Activated CD8-positive, alpha-beta memory T cell treated with anti-CD3 and anti-CD28 coated beads, Interleukin-2, amount 50 U/mL, for 4 hours (primary cell): ENCODE measurements at regions not wholly inside any gene's neighbourhood (a gene's known extent, or its start where the extent isn't known, plus 50 kb on each side); places are given as distances from the start of the nearest gene placed in this dataset.
"Not testable (repeated sequence)": the region's sequence is repeated elsewhere in the genome, so short reads cannot be mapped to it uniquely, and the experiment has no call there.

Experiments used
- DNase-seq: peaks from one replicate; pipeline ENCODE4 v3.0.0-alpha.2; 2020

DNA sequence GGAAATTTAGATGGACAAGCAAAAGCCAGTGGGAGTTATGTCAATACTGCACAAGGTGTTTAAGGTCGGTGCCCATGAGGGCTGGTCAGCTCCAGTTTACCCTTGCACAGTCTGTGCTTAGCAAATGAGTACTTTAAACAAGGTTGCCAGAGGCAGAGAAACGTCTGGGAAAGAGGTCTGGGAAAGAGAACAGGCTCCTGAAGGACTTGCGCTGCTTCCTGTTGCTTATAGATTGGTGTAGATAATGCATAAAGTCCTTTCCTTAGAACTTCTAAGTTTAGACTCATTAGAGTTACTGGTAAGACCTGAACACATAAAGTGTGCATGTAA lies 162.6 kb upstream of the P2RY1 start:
- DNase-seq: no peak

GRCh38 chr3:152676810-152677379 lies 158.0 kb upstream of the P2RY1 start:
- DNase-seq: no peak

DNA sequence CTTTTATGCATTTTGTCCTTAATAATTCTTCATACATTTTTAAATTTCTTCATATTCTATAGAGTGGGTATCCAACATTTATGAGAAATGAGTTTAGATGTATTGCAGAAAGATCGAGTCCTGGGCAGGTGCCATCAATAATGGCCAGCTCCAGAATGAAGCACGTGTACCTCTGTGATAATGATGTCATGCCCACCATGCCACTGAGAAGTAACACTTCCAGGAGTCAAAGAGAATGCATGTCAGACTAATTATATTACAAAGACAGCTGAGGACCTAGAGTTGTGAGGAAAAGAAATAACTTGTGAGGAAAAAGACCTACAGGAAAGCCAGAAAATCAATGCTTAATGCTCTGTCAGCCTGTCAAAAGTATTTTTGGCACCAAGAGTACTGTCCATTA lies 157.4 kb upstream of the P2RY1 start:
- DNase-seq: no peak

DNA sequence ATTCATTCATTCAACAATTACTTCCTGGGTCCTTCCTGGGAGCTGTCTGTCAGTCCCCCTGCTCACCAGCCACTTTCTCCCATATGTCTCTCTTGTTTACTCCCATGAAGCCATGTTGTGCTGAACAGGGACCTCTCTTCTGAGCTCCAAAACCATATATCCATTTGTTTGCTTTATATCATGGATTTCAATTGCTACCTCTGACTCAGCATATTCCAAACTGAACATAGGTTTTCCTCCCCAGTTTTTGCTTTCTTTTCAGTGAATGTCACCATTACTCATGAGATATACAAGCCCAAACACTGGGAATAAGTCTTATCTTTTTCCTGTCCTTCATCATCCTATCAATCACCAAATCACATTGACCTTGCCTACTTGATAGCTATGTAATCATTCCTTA lies 152.5 kb upstream of the P2RY1 start:
- no peak for DNase-seq

DNA sequence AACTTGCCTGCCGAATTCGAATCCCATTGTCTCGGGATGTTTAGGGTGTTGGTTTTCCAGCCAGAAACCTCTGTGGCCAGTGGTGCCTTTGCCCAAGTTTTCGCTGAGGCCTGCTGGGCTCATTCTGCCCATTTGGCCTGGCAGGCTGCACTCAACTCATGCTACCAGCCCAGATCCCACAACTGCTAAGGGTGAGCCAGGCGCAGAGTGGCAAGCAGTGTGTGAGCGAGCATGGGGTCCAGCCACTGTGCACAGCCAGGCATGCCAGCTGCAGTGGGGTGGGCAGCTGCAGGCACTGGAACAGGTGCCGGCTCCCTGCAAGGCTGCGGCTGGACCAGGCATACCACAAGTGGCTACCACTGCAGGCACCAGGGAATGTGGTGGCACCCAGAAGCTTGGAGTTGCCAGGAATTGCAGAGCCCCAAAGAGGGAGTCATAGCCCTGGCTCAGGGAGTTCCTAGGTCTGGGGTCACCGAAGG lies 151.4 kb upstream of the P2RY1 start:
- DNase-seq: no peak

GRCh38 chr3:152684279-152684678 lies 150.7 kb upstream of the P2RY1 start:
- no peak for DNase-seq

- DNase-seq: no peak
These were observed 146.6 kb upstream of the P2RY1 start for GRCh38 chr3:152688313-152688712.

GRCh38 chr3:152692326-152692725 lies 142.6 kb upstream of the P2RY1 start:
- DNase-seq: not testable (repeated sequence)

DNA sequence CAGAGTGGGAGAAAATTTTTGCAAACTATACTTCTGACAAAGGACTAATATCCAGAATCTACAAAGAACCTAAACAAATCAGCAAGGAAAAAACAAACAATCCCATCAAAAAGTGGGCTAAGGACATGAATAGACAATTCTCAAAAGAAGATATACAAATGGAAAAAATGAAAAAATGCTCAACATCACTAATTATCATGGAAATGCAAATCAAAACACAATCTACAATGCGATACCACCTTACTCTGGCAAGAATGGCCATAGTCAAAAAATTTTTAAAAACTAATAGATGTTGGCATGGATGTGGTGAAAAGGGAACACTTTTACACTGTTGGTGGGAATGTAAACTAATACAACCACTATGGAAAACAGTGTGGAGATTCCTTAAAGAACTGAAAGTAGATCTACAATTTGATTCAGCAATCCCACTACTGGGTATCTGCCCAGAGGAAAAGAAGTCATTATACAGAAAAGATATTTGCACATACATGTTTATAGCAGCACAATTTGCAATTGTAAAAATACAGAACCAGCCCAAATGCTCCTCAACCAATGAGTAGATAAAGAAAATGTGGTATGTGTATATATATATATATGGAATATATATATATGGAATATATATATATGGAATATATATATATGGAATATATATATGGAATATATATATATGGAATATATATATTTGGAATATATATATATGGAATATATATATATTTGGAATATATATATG lies 141.2 kb upstream of the P2RY1 start:
- not testable (repeated sequence) for DNase-seq

- DNase-seq: no peak
These were observed 139.1 kb upstream of the P2RY1 start for GRCh38 chr3:152695840-152696239.

DNA sequence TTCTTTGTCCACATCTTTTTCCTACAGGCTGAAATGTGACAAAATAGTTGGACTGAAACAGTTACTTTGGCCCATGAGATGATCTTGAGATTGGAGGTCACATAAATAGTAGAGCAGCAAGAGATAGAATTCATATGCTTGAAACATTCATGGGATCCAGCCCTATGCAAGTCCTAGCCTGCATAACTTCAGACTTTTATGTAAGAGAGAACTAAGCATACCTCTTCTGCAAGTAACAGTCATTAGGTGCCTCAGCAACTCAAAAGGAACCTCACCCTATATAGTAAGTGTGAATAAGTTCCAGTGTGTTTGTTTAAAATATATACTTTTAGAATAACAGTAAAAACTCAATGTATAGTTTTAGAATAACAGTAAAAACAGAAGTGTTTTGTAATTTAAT lies 138.0 kb upstream of the P2RY1 start:
- DNase-seq: no peak

DNA sequence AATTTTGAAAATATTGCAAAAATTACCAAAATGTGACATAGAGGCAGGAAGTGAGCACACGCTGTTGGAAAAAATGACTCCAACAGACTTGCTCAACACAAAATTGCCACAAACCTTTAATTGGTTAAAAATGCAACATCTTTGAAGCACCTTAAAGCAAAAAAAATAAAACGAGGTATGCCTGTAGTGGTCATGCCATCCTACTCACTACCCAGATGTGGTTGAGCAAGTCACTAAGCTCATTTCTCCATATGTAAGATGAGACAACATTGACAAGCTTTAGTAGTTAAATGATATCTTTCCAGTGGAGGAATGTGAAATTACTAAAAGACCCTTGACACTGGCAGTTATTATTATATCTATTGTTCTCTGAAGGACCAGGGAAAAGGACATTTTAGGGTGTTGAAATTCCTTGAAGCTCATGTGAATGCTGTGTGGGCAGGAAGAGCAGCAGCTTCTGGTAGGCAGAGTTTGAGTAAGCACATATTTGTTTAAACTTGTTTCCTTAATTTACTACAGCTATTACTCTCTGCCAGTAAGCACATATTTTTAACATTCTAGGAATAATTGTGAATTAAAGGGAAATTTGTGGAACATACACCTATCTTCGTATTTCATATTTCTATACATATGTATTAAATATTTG lies 131.6 kb upstream of the P2RY1 start:
- DNase-seq: no peak

- no peak for DNase-seq
These were observed 127.8 kb upstream of the P2RY1 start for GRCh38 chr3:152706991-152707713.

GRCh38 chr3:152709659-152710058 lies 125.3 kb upstream of the P2RY1 start:
- DNase-seq: no peak

DNA sequence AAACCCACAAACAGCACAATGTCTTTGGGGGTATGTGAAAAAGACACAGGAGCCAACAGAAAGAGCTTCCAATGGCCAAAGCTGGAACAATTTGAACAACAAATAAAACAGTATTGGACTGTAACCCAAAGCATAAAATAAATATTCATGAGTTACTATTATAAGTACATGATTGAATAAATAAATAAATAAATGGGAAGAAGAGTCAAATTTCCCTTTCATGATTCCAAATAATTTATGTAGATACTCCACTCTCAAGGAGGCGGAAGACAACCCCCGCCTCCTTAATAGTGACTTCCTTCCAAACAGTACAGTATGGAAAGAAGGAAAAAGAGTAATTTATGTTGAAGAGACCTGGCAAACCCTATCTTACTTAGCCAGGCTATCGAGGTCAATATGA lies 124.4 kb upstream of the P2RY1 start:
- no peak for DNase-seq

- no peak for DNase-seq
These were observed 120.9 kb upstream of the P2RY1 start for GRCh38 chr3:152713989-152714388.

- no peak for DNase-seq
These were observed 120.4 kb upstream of the P2RY1 start for GRCh38 chr3:152714507-152714906.

DNA sequence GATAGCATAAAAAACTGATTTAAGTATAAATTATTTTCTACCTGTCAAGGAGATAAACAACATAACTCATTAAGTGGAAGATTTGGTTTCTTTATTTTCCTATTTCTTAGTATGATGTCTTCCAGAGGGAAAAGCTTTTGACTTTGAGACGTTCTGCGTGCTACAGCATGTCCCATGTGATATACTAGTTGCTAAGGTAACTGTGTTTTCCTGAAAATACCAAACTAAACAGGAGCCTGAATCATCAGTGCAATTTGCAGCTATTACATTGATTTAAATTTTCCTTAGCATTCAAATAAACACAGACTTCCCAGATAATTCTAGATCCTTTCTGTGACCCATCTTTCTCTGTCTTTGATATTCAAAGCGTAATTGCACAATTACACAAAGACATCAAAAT lies 117.7 kb upstream of the P2RY1 start:
- DNase-seq: no peak

DNA sequence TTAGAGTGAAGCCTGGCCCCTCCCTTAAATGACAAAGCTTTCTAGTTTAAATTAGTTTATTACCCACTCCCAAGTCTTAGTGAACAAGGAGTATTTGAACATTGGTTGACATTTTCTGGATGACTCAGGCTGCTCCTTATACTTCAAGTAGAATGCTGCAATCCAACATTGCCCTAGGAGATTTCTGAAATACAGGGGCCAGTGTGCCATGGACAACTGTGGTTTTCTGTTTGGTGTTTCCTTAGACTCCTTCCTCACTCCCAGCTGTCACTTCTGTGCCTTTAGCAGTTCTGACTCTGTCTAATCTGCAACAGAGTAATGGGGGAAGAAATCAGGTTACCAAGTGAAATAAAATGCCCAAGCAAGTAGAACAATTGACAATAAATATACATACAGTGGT lies 116.1 kb upstream of the P2RY1 start:
- DNase-seq: no peak

- no peak for DNase-seq
These were observed 115.7 kb upstream of the P2RY1 start for GRCh38 chr3:152719264-152719663.

- DNase-seq: no peak
These were observed 113.8 kb upstream of the P2RY1 start for GRCh38 chr3:152720951-152721718.

GRCh38 chr3:152724270-152724669 lies 110.7 kb upstream of the P2RY1 start:
- no peak for DNase-seq
